Effector memory CD4-positive, alpha-beta T cell (primary cell): ENCODE measurements at regions not wholly inside any gene's neighbourhood (a gene's known extent, or its start where the extent isn't known, plus 50 kb on each side); places are given as distances from the start of the nearest gene placed in this dataset.

Source experiments
- DNase-seq, 3 donors: peaks; one replicate each; pipeline ENCODE4 v3.0.0-alpha.2; 2020
- H3K27ac ChIP-seq: 2 replicates; pipeline ENCODE4 v1.7.0; 2013; ENCODE audit warnings: mild to moderate bottlenecking, low read length, moderate library complexity; ENCODE audit not compliant: insufficient read depth, poor library complexity, severe bottlenecking
- H3K27me3 ChIP-seq: replicated peaks from 2 replicates; pipeline ENCODE4 v1.7.0; 2013; ENCODE audit warnings: mild to moderate bottlenecking, low read length; ENCODE audit not compliant: insufficient read depth, control insufficient read depth, poor library complexity, severe bottlenecking
- H3K36me3 ChIP-seq: 2 replicates; pipeline ENCODE4 v1.7.0; 2013; ENCODE audit warnings: mild to moderate bottlenecking, low read length, moderate library complexity; ENCODE audit not compliant: control insufficient read depth, insufficient read depth
- H3K4me1 ChIP-seq: 2 replicates; pipeline ENCODE4 v1.7.0; 2013; ENCODE audit warnings: low read length, mild to moderate bottlenecking; ENCODE audit not compliant: control insufficient read depth, insufficient read depth, poor library complexity, severe bottlenecking
- H3K4me3 ChIP-seq: 2 replicates; pipeline ENCODE4 v1.7.0; 2013; ENCODE audit warnings: low read length, low read depth, mild to moderate bottlenecking; ENCODE audit not compliant: insufficient read depth, poor library complexity, severe bottlenecking
- H3K9me3 ChIP-seq: 2 replicates; pipeline ENCODE4 v1.7.0; 2013; ENCODE audit warnings: mild to moderate bottlenecking, low read length, moderate library complexity; ENCODE audit not compliant: control insufficient read depth

GRCh38 chr11:15638386-15638787, 523.7 kb downstream of the INSC start:
- Histone ChIP-seq H3K4me1 (no peaks in the 10 kb centered on the region), H3K4me3 (no peak overlapping the region), H3K36me3 (no peaks in the 10 kb centered on the region), H3K27ac (no peak overlapping the region), H3K27me3 (no peaks in the 10 kb centered on the region), H3K9me3 (no peaks in the 10 kb centered on the region)
- DNase-seq: no peak

- Histone ChIP-seq H3K36me3 (no peaks in the 10 kb centered on the region), H3K4me1 (no peaks in the 10 kb centered on the region)
- DNase-seq: no peak
Observed at GRCh38 chr11:15640318-15640717, 525.6 kb downstream of the INSC start.

GRCh38 chr11:15641271-15642045, 526.7 kb downstream of the INSC start:
- no peaks in the 10 kb centered on the region for H3K4me1 ChIP-seq
- H3K27ac ChIP-seq: no peak overlapping the region
- H3K27me3 ChIP-seq: no peaks in the 10 kb centered on the region
- no peaks in the 10 kb centered on the region for H3K36me3 ChIP-seq
- no peak overlapping the region for H3K4me3 ChIP-seq
- no peak for DNase-seq
- H3K9me3 ChIP-seq: no peaks in the 10 kb centered on the region

More at GRCh38 chr11:15640318-15640717, 525.6 kb downstream of the INSC start:
- no peak overlapping the region for H3K27ac ChIP-seq
- no peak overlapping the region for H3K4me3 ChIP-seq
- no peaks in the 10 kb centered on the region for H3K27me3 ChIP-seq
- no peaks in the 10 kb centered on the region for H3K9me3 ChIP-seq

DNA sequence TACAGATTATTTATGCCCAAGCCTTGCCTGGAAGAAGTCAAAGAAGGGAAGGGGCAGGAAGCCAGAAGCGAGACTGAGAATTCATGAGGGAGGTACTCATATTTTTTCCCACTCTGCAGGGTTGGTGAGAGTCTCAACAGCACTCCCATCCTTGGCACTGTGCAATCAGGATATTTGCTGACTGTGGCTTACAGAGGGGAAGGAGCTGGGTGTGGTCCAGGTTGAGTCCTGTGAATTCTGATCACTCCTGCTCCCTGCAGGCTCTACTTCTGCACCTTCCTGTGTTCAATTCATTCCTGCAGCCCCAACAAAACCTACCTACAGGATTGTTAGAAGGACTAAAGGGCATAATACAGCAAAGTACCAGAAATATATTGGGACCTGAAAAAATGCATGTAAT, 530.5 kb downstream of the INSC start:
- Histone ChIP-seq H3K36me3 (no peaks in the 10 kb centered on the region), H3K27ac (no peak overlapping the region), H3K4me1 (no peaks in the 10 kb centered on the region), H3K4me3 (no peak overlapping the region), H3K9me3 (no peaks in the 10 kb centered on the region), H3K27me3 (no peaks in the 10 kb centered on the region)
- no peak for DNase-seq

DNA sequence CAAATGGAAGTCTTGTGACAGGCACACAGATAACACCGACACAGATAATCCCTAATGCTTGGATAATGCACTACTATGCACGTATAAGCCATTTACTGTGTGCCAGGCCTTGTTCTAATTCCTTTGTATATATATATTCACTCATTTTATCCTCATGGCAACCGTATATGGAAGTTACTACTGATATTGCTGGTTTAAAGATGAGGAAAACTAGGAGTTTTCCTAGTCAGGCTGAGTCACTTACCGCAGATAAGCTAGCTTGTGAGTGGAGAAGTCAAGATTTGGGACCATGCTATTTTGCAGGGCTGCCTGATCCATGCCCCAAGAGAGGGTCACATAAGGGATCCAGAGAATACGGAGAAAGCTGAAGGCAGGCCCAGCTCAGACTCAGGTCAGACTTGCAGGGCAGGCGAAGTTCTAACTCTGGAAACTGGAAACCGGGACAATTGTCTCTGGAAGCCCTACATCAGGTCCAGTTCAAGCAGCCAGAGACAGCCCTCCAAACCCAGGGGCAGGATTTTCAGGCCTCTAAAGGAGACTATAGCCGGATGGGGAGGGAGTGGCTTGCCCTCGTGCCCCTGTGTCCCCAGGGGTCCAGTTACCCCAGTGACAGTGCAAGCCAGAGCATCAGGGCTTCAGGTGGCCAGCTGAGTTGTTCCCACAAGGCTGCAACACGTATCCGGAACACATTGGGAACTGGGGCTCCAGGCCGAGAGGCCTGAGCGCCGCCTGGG, 534.8 kb downstream of the INSC start:
- Histone ChIP-seq H3K4me1 (no peaks in the 10 kb centered on the region), H3K36me3 (no peaks in the 10 kb centered on the region), H3K9me3 (no peaks in the 10 kb centered on the region), H3K27me3 (peaks cover 4% of the 10 kb centered on the region), H3K4me3 (no peak overlapping the region), H3K27ac (no peak overlapping the region)
- DNase-seq: no peak

DNA sequence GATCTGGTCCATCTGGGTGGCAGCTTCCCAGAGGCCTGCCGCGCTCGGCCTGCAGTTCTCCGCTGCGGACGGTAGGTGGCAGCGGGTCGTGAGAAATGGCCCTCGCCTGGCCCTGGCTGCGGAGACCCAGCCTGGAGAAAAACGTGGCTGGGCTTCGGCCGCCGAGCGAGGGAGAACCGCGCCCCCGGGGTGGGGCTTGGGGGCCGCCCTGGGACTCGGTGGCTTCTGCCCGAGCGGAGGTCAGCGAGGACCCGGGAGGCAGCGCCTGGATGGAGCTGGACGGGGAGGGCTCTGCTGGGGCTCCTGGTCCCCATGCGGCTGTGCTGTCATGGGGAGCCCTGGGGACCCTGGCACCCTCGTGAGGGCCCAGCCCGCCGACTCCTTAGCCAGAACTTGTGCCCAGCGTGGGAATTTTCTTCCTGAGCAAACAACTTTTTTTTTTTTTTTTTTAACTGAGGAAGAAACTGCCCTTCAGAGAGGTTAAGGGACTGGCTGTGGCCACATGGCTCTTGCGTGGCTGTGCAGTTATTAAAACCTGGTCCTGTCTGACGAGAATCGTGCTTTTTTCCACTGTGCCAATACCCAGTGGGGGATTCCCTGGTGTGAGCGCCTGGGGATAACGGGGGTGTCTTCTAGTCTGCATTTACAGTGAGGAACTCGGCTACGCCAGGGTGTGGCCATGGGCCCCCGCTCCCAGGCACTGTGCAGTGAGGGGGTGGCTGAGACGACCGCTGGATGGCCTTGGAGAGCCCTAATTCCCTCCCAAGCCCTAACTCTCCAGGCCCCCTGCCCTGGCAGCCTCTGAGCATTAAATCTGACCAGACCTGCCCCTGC, 535.6 kb downstream of the INSC start:
- H3K27ac ChIP-seq: no peak overlapping the region
- H3K4me3 ChIP-seq: peak overlapping the region; percentile 26
- DNase-seq: peak; percentile 4 to 40 (median 31)
- no peaks in the 10 kb centered on the region for H3K9me3 ChIP-seq
- H3K36me3 ChIP-seq: no peaks in the 10 kb centered on the region
- H3K4me1 ChIP-seq: no peaks in the 10 kb centered on the region
- H3K27me3 ChIP-seq: peaks cover 4% of the 10 kb centered on the region

GRCh38 chr11:15651033-15651432, 536.3 kb downstream of the INSC start:
- Histone ChIP-seq H3K27me3 (peaks cover 4% of the 10 kb centered on the region), H3K9me3 (no peaks in the 10 kb centered on the region), H3K27ac (no peak overlapping the region), H3K4me1 (no peaks in the 10 kb centered on the region), H3K4me3 (no peak overlapping the region), H3K36me3 (no peaks in the 10 kb centered on the region)
- DNase-seq: no peak

- H3K9me3 ChIP-seq: no peaks in the 10 kb centered on the region
- H3K27ac ChIP-seq: no peak overlapping the region
- no peak overlapping the region for H3K4me3 ChIP-seq
- no peaks in the 10 kb centered on the region for H3K36me3 ChIP-seq
- no peak for DNase-seq
- no peaks in the 10 kb centered on the region for H3K4me1 ChIP-seq
- peaks cover 4% of the 10 kb centered on the region for H3K27me3 ChIP-seq
Observed at GRCh38 chr11:15651816-15652215, 537.1 kb downstream of the INSC start.

DNA sequence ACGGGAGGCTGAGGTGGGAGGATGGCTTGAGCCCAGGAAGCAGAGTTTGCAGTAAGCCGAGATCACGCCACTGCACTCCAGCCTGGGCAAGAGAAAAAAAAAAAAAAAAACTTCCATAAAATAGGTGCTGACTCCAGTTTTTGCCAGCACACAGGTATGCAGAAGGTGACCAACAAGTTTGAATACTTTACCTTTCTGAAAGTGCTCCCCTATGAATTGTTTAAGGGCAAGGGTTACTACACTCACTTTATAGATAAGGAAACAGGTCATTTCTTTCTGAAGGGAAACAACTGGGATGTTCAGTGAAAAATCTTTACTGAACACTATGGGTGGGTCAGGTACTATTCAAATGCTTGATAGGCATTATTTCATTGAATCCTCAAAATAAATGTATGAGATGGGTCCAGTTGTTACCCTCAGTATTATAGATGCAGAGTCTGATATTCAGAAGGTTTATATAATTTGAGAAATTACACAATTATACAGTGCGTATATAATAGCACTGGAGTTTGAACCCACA, 538.5 kb downstream of the INSC start:
- no peaks in the 10 kb centered on the region for H3K9me3 ChIP-seq
- peaks cover 4% of the 10 kb centered on the region for H3K27me3 ChIP-seq
- no peak overlapping the region for H3K27ac ChIP-seq
- no peaks in the 10 kb centered on the region for H3K36me3 ChIP-seq
- H3K4me3 ChIP-seq: no peak overlapping the region
- no peak for DNase-seq
- no peaks in the 10 kb centered on the region for H3K4me1 ChIP-seq
